PC-9 (cell line): ENCODE measurements at regions not wholly inside any gene's neighbourhood (a gene's known extent, or its start where the extent isn't known, plus 50 kb on each side); places are given as distances from the start of the nearest gene placed in this dataset.

Experiments
- BruUV-seq: library from RNA; stranded (reverse); fragments of 400-500 nt; replicated peaks from 2 replicates; lab custom pipeline; 2021; lab: Mats Ljungman, UMichigan
- CTCF ChIA-PET: fragments of 300-600 bp; sonication (Branson Sonifier 250); formaldehyde crosslinking; loops from one replicate; lab custom pipeline; 2022; ENCODE audit warnings: antibody characterized with exemption; lab: Charles Lee
- POLR2A ChIA-PET: fragments of 300-600 bp; sonication (Branson Sonifier 250); formaldehyde crosslinking; loops from one replicate; lab custom pipeline; 2022; ENCODE audit warnings: antibody characterized with exemption; ENCODE audit not compliant: unreplicated experiment; lab: Charles Lee
- DNase-seq, 2 experiments: peaks; one replicate each; pipeline versions ENCODE4 v3.0.0 to v3.0.0-alpha.2; 2015 to 2022; ENCODE audit warnings: mixed read lengths in 1 of 2
- H2AFZ ChIP-seq: fragments of 200-600 bp; sonication (generic); 2 replicates; pipeline ENCODE4 v1.8.1; 2017; ENCODE audit warnings: antibody characterized with exemption
- H3F3A ChIP-seq: fragments of 200-600 bp; sonication (generic); 2 replicates; pipeline ENCODE4 v1.8.1; 2017; ENCODE audit warnings: antibody characterized with exemption, mild to moderate bottlenecking, low read depth; ENCODE audit not compliant: insufficient read depth
- H3K27ac ChIP-seq: fragments of 200-600 bp; sonication (generic); 2 replicates; pipeline ENCODE4 v1.6.1; 2016; ENCODE audit warnings: mixed run types
- H3K27me3 ChIP-seq: fragments of 200-600 bp; sonication (generic); 2 replicates; pipeline ENCODE4 v1.6.1; 2016; ENCODE audit warnings: low read depth, mixed run types; ENCODE audit not compliant: insufficient read depth
- H3K36me3 ChIP-seq: fragments of 200-600 bp; sonication (generic); 2 replicates; pipeline ENCODE4 v1.6.1; 2016; ENCODE audit warnings: low read depth, mixed run types
- H3K4me1 ChIP-seq: fragments of 200-600 bp; sonication (generic); replicated peaks from 2 replicates; pipeline ENCODE4 v1.6.1; 2016; ENCODE audit warnings: mixed run types; ENCODE audit not compliant: insufficient read depth
- H3K4me2 ChIP-seq: fragments of 200-600 bp; sonication (generic); 2 replicates; pipeline ENCODE4 v1.6.1; 2017; ENCODE audit warnings: mixed run types
- H3K4me3 ChIP-seq: fragments of 200-600 bp; sonication (generic); 2 replicates; pipeline ENCODE4 v1.6.1; 2016; ENCODE audit warnings: mixed run types
- H3K79me2 ChIP-seq: fragments of 200-600 bp; sonication (generic); 2 replicates; pipeline ENCODE4 v1.6.1; 2017; ENCODE audit warnings: low read depth, mixed run types
- H3K9me2 ChIP-seq: fragments of 200-600 bp; sonication (generic); 2 replicates; pipeline ENCODE4 v1.8.1; 2017; ENCODE audit warnings: mild to moderate bottlenecking; ENCODE audit not compliant: insufficient read depth
- H3K9me3 ChIP-seq: fragments of 200-600 bp; sonication (generic); 2 replicates; pipeline ENCODE4 v1.8.1; 2016; ENCODE audit warnings: low read depth; ENCODE audit not compliant: insufficient read depth
- H4K20me1 ChIP-seq: fragments of 200-600 bp; sonication (generic); 2 replicates; pipeline ENCODE4 v1.8.1; 2017; ENCODE audit not compliant: insufficient read depth
- CTCF ChIP-seq: fragments of 200-600 bp; sonication (generic); conservative IDR thresholded peaks from 2 replicates; pipeline ENCODE4 v1.6.1; 2017; ENCODE audit warnings: mixed run types, antibody characterized with exemption, mild to moderate bottlenecking, moderate library complexity
- EZH2 ChIP-seq: fragments of 200-600 bp; sonication (generic); IDR thresholded peaks from 2 replicates; pipeline ENCODE4 v1.8.0; 2017; ENCODE audit warnings: antibody characterized with exemption, low read depth
- intact Hi-C: fragments of 100-400 bp; cut with micrococcal nuclease; formaldehyde crosslinking; loops from one replicate; pipeline ENCODE4 v1.10.0; 2022; ENCODE audit not compliant: unreplicated experiment

- ChIA-PET CTCF (no interaction called here), POLR2A (no interaction called here)
- H3K27ac ChIP-seq, result no peak overlapping the region
- BruUV-seq, result no TSS peak
- no peaks in the 10 kb centered on the region for H3K9me2 ChIP-seq
- no peaks in the 10 kb centered on the region for H3K4me1 ChIP-seq
- H3K79me2 ChIP-seq, result no peaks in the 10 kb centered on the region
- no peaks in the 10 kb centered on the region for H3F3A ChIP-seq
- no peaks in the 10 kb centered on the region for H3K9me3 ChIP-seq
- no peak overlapping the region for H3K4me2 ChIP-seq
- H4K20me1 ChIP-seq, result no peaks in the 10 kb centered on the region
- H3K36me3 ChIP-seq, result no peaks in the 10 kb centered on the region
- no peak for TF ChIP-seq CTCF
- no peak for TF ChIP-seq EZH2
- H3K4me3 ChIP-seq, result no peak overlapping the region
- DNase-seq, result no peak
- H2AFZ ChIP-seq, result no peak overlapping the region
- intact Hi-C loops, result no loop called here
- H3K27me3 ChIP-seq, result no peaks in the 10 kb centered on the region
Measured at GRCh38 chr12:23083267-23083666, 458.3 kb downstream of the ETNK1 start.

GRCh38 chr12:23084236-23084995 lies 459.4 kb downstream of the ETNK1 start:
- Histone ChIP-seq H2AFZ (no peak overlapping the region), H3K27me3 (no peaks in the 10 kb centered on the region), H3K9me3 (no peaks in the 10 kb centered on the region), H3K4me3 (no peak overlapping the region), H3K79me2 (no peaks in the 10 kb centered on the region), H3K36me3 (no peaks in the 10 kb centered on the region), H3K4me1 (no peaks in the 10 kb centered on the region), H3K27ac (no peak overlapping the region), H3F3A (no peaks in the 10 kb centered on the region), H4K20me1 (no peaks in the 10 kb centered on the region), H3K4me2 (no peak overlapping the region), H3K9me2 (no peaks in the 10 kb centered on the region)
- ChIA-PET CTCF (no interaction called here), POLR2A (no interaction called here)
- TF ChIP-seq EZH2, result no peak
- no peak for TF ChIP-seq CTCF
- intact Hi-C loops, result no loop called here
- no peak for DNase-seq
- no TSS peak for BruUV-seq

- Histone ChIP-seq H3K27ac (no peak overlapping the region), H3K4me3 (no peak overlapping the region), H3K27me3 (no peaks in the 10 kb centered on the region), H4K20me1 (no peaks in the 10 kb centered on the region), H2AFZ (no peak overlapping the region), H3K36me3 (no peaks in the 10 kb centered on the region), H3K4me2 (no peak overlapping the region), H3K9me3 (no peaks in the 10 kb centered on the region), H3K4me1 (no peaks in the 10 kb centered on the region), H3K79me2 (no peaks in the 10 kb centered on the region), H3F3A (no peaks in the 10 kb centered on the region), H3K9me2 (no peaks in the 10 kb centered on the region)
- TF ChIP-seq EZH2 (no peak), CTCF (no peak)
- intact Hi-C loops, result no loop called here
- ChIA-PET CTCF (no interaction called here), POLR2A (no interaction called here)
- no TSS peak for BruUV-seq
- DNase-seq, result no peak
Measured at GRCh38 chr12:23088594-23088993, 463.6 kb downstream of the ETNK1 start.
